ENCODE measurements at regions not wholly inside any gene's neighbourhood (a gene's known extent, or its start where the extent isn't known, plus 50 kb on each side); places are given as distances from the start of the nearest gene placed in this dataset.

- TF ChIP-seq ZBTB7A (IDR thresholded peaks at IDR 0.05; ENCODE audit: low read depth) (no peak), TAF1 (IDR thresholded peaks at IDR 0.05; ENCODE audit: low read depth) (no peak), CEBPB (IDR thresholded peaks at IDR 0.05) (no peak), RAD21 (IDR thresholded peaks at IDR 0.05; ENCODE audit: low read depth) (no peak), CREB1 (IDR thresholded peaks at IDR 0.05; ENCODE audit: low read depth) (no peak), EGR1 (IDR thresholded peaks at IDR 0.05) (no peak), USF1 (IDR thresholded peaks at IDR 0.05) (no peak), NFIC (IDR thresholded peaks at IDR 0.05) (no peak)
These were observed 617.1 kb upstream of the ZFP42 start for GRCh38 chr4:187378441-187378840.

GRCh38 chr4:187380181-187380581 lies 615.4 kb upstream of the ZFP42 start:
- peak; percentile 19; the same call in 1 of the 2 replicates for TF ChIP-seq RAD21 (IDR thresholded peaks at IDR 0.05; ENCODE audit: low read depth)
- TF ChIP-seq NFIC (IDR thresholded peaks at IDR 0.05): no peak

GRCh38 chr4:187383181-187383580 lies 612.4 kb upstream of the ZFP42 start:
- TF ChIP-seq REST (IDR thresholded peaks at IDR 0.05; ENCODE audit: low read depth): no peak
- no peak for TF ChIP-seq FOXM1 (IDR thresholded peaks at IDR 0.05; ENCODE audit: borderline replicate concordance, low read depth)
- TF ChIP-seq YY1 (IDR thresholded peaks at IDR 0.05; ENCODE audit: low read depth): no peak
- no peak for TF ChIP-seq NFIC (IDR thresholded peaks at IDR 0.05)
- TF ChIP-seq TAF1 (IDR thresholded peaks at IDR 0.05; ENCODE audit: low read depth): no peak
- TF ChIP-seq TCF12 (IDR thresholded peaks at IDR 0.05; ENCODE audit: low read depth): no peak
- no peak for TF ChIP-seq USF1 (IDR thresholded peaks at IDR 0.05)
- no peak for TF ChIP-seq ZBTB7A (IDR thresholded peaks at IDR 0.05; ENCODE audit: low read depth)
- TF ChIP-seq RAD21 (IDR thresholded peaks at IDR 0.05; ENCODE audit: low read depth): no peak
- no peak for TF ChIP-seq EGR1 (IDR thresholded peaks at IDR 0.05)
- TF ChIP-seq TEAD4 (IDR thresholded peaks at IDR 0.05): no peak
- no peak for TF ChIP-seq CEBPB (IDR thresholded peaks at IDR 0.05)
- TF ChIP-seq CREB1 (IDR thresholded peaks at IDR 0.05; ENCODE audit: low read depth): no peak

GRCh38 chr4:187387739-187388138 lies 607.8 kb upstream of the ZFP42 start:
- no peak for TF ChIP-seq TCF12 (IDR thresholded peaks at IDR 0.05; ENCODE audit: low read depth)
- no peak for TF ChIP-seq YY1 (IDR thresholded peaks at IDR 0.05; ENCODE audit: low read depth)
- TF ChIP-seq NFIC (IDR thresholded peaks at IDR 0.05): no peak
- no peak for TF ChIP-seq ZBTB7A (IDR thresholded peaks at IDR 0.05; ENCODE audit: low read depth)

- TF ChIP-seq TAF1 (IDR thresholded peaks at IDR 0.05; ENCODE audit: low read depth) (no peak), USF1 (IDR thresholded peaks at IDR 0.05) (no peak), REST (IDR thresholded peaks at IDR 0.05; ENCODE audit: low read depth) (no peak), CEBPB (IDR thresholded peaks at IDR 0.05) (no peak)
These were observed 606.2 kb upstream of the ZFP42 start for GRCh38 chr4:187389420-187389819.

- TF ChIP-seq USF1 (IDR thresholded peaks at IDR 0.05): no peak
- TF ChIP-seq REST (IDR thresholded peaks at IDR 0.05; ENCODE audit: low read depth): no peak
- TF ChIP-seq CREB1 (IDR thresholded peaks at IDR 0.05; ENCODE audit: low read depth): no peak
These were observed 604.9 kb upstream of the ZFP42 start for GRCh38 chr4:187390646-187391045.

Data from Ishikawa (cell line).